NCI-H748 treated with DMSO at 0.1 percent for 48 hours (cell line): ENCODE measurements at regions not wholly inside any gene's neighbourhood (a gene's known extent, or its start where the extent isn't known, plus 50 kb on each side); places are given as distances from the start of the nearest gene placed in this dataset.
"Not testable (repeated sequence)": the region's sequence is repeated elsewhere in the genome, so short reads cannot be mapped to it uniquely, and the experiment has no call there.

Experiments
- DNase-seq: peaks from one replicate; lab custom pipeline; 2025; lab: John Stamatoyannopoulos, UW

DNA sequence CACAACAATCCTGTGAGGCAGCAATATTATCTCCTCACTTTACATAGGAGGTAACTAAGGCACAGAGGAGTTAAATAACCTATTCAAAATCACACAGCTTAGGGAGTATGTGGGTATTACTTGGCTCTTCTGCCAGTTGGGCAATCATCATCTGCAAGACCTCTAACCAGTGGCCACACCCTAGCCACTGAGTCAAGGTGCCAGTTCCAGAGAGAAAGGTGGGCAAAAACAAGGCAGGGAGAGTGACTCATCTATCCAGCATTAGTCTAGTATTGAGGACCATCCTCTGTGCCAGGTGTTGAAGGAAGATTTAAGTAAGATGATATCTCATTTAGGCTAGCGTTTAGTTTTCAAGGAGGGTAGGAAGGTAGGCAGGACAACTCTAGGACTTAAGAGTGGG lies 113.9 kb upstream of the EOLA2 start:
- no peak for DNase-seq

DNA sequence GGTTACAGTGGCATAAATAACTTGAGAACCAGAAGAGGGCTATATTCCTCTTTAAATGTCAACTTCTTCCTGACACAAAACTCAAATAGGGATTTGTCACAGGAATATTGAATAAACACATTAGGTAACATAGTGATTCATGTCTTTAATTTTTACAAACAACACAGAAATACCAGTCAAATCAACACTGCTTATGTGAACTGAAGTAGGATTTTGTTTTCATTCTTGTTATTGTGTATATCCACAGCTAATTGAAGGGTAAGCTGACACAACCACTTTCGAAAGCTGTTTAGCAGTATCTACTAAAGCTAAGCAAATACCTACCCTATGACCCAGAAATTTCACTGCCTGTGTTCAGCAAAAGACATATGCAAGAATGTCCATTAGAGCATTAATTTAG lies 120.4 kb upstream of the EOLA2 start:
- no peak for DNase-seq

DNA sequence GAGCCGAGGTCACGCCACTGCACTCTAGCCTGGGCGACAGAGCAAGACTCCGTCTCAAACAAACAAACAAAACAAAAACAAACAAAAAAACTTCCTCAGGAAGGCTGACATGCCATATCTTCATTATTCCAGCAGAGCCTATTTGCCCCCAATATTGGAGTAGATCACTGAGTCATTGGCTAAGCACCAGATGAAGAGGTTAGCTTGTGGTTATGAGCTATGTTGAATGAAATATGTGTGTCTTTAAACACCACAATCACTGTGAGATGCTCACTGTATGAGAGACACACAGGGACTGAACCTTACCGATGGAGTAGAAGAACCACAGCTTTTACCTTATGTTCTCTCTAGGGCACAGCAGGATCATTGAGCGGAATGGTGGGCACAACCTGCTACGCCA lies 122.1 kb upstream of the EOLA2 start:
- DNase-seq = no peak

DNA sequence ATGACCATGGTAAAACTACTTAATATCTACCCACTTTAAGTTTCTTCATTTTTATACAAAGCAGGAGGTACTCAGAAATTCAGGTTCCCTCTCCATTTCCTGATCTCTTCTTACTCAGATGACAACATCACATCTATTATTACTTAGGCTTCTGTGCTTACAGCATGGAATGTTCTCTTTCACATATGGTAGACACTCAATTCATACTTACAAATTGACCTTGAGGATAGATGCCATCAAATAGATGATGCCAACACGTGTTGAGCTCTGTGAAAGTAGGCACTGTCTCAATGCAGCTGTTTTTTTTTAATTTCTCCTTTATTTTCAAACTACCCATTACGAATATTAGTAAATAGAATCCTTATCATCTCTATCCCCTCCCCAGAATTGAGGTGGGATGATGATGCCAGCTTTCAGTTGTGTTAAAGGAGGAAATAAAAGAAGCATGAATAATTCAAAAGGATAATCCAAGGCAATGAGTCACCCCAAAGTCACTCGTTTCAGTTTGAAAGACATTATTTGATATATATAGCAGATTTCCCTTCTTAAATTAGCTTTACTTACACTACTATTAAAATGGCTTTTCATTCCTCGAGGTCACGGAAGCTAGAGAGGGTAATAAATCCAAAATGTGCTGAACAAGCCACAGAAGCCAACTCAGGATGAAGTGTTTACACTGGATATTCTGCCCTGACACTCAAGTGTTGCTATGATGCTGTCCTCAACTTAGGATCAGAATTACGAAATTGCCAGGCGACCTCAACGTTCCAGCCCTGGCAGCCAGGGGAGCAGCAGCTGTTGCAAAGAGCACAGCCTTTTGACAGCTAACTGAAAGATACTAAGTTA lies 124.2 kb upstream of the EOLA2 start:
- no peak for DNase-seq

DNA sequence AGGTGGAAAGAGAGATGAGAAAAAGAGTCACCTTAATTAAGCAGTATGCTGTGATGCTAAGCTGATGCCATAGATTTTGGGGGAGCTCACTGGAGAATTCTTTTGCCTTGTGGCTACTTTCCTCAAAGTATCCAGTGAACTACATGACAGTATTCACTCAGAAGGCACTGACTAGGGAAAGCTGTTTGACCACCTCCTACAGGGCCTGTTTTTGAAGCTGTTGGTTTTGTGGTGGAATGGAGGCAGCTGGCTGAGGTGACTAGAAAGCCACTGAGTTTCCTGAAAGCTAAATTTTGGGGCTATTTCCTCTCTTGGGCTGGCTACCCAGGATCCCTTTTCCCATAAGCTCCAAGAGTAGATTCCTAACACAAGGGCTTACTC lies 124.8 kb upstream of the EOLA2 start:
- DNase-seq = no peak

DNA sequence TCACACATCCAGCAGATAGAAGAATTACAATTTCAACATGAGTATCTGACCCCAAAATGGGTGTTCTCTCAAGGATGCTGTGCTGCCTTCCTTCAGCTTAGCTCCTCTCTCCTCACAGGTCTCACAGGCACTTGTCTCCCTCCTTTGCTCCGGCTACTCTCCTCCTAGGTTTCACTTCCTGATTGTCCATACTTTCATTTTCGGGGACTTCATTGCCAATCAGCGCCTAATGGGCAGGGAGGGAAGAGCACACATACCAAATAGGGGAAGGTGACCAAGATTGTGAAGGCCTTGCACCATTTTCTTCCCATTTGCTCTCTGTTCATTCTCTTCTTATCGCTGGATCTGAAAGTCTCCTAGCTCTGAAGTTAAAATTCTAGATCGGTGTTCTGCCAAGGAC lies 125.4 kb upstream of the EOLA2 start:
- DNase-seq = no peak

DNA sequence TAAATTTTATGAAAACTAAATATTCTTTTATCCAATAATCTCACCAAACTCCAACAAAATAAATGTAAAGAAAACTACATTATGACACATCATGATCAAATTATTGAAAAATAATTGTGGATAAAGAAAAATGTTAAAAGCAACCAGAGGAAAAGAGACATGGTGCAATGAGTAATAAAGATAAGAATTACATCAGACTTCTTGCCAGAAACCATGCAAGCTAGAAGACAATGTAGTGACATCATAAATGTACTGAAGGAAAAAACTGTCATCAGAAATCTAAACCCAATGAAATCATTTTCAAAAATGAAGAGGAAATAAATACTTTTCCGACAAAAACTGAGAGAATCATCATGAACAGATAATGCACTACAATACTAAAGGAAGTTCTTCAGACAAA lies 135.9 kb upstream of the EOLA2 start:
- DNase-seq = no peak

DNA sequence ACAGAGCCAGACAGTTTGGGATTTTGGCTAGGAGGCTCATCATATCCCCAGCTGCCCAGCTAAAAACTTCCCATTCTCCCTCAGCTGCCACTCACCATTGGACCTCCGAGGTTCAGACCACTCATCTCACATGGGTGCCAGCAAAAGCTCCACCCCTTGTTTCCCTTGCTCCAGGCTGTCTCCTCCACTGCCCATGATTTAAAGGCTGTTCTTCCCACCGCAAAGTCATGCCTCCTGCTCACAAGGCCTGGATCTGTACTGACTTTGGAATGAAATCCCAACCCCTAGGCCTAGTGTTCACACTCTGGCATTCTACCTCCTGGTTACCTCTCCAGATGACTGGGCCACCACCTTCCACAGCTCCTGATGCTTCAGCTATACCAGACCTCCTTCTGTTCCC lies 142.2 kb upstream of the EOLA2 start:
- no peak for DNase-seq

DNA sequence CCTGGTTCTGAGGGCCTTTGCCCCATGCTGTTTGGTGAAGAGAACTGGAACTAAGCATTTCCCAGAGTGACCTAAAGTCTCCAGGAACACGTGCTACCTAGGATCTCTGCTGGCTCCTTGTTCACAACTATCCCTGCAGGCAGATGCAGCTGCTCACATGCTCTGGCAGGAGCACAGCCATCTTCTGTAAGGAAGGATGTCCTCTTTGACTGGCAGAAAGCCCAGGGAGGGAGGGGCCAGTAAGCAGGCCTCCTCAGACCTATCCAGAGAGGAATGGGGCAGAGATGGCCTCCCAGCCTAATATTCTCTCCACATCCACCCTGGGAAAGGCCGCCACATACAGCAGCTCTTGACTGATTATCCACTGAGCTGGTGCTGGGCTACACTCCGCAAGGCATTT lies 142.8 kb upstream of the EOLA2 start:
- DNase-seq = no peak

DNA sequence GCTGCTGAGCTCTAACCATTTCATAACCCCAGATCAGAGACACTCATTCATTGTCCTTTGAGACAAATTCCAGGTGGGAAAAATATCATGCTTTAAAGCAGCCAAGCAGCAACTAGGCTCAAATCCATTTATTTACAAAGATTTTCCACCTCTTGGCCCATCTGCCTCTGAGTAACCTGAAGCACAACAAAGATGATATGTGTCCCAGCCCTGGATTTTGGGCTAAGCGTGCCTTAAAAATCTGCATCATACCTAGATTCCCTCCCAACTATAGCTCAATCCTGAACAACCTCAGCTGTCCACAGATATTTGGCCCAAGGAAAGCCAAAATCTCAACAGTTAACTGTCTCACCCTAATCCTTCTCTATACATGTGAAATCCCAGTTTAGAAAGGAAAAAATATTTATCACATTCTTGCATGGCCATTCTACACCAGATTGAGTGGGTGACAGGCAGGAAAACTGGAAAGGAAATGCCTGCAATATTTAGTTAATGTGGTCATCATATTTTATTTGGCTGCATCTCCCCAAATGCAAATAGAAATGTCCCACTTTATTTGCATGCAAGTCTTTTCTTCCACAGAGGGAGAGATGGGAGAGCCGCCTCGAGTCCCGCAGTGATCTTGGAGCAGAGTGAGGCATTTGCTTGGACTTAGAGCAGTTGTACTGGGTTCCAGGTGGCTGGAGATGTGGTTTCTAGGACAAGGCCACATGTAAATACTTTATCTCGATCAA lies 146.4 kb upstream of the EOLA2 start:
- no peak for DNase-seq

DNA sequence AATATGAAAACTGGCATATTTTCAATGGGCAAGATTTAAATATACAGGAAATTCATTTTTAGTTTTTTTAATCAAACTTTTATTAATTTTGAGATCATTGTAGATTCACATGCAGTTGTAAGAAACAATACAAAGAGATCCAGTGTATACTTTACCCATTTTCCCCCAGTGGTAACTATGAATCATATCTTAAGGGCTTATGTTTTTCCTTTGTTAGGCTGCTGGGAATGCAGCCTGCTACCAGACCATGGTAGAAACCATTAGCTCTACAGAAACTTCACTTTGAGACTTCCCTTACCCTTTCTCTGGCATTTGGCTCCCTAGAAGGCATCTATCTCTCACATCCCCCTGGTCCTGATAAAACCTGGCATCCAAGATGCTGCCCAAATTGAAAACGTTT lies 147.6 kb upstream of the EOLA2 start:
- no peak for DNase-seq

DNA sequence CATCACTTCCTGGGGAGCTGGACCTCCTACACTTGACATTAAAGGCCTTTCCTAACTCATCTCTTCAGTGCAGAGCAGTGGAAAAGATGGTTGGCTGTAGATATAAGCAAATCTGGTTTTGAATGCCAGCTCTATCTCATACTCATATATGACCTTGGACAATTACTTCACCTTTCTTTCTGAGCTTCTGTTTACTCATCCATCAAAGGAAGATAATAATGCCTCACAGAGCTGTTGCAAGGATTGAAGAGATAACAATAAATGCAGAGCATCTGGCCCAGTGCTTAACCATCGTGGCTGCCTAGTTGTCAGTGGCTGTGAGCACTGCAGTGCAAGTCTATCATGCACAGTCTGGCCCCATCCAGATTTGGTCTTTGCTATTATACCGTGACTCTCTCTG lies 148.1 kb upstream of the EOLA2 start:
- no peak for DNase-seq

DNA sequence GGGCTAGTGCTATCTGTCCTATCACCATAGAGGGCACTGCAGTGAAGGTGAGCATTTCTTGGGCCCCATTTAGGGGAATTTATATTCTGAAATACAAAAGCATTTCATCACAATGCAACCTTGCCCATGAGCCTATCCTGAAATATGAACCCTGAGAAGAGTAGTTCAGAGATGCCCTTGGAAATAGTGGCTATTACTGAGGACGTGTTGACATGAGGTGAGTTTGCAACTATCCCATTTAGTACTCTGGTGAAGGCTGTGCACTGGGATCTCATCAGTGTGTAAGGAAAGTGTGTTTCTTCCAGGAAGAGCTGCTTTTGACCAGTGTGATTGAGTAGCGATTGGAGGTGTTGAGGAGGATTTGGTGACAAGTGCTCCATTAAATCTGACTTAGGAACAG lies 149.3 kb upstream of the EOLA2 start:
- no peak for DNase-seq

DNA sequence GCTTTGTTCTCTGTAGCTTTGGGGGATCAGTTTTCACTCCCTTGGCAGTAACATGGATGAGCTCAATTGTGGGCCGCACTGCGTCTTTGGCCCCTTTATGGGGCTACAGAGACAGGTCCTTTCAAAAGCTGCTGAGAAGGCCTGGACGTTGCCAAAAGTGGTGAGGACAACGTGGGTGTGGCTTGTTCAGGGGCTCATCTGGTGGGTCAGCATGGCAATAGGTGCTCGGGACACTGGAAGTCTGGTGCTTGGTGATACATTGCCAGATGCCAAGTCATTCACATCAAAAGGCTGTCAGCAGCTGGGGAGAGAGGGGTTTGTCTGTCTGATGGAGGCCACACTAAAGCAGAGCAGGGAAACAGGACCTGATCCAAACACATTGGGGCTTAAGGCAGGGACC lies 149.8 kb upstream of the EOLA2 start:
- no peak for DNase-seq

DNA sequence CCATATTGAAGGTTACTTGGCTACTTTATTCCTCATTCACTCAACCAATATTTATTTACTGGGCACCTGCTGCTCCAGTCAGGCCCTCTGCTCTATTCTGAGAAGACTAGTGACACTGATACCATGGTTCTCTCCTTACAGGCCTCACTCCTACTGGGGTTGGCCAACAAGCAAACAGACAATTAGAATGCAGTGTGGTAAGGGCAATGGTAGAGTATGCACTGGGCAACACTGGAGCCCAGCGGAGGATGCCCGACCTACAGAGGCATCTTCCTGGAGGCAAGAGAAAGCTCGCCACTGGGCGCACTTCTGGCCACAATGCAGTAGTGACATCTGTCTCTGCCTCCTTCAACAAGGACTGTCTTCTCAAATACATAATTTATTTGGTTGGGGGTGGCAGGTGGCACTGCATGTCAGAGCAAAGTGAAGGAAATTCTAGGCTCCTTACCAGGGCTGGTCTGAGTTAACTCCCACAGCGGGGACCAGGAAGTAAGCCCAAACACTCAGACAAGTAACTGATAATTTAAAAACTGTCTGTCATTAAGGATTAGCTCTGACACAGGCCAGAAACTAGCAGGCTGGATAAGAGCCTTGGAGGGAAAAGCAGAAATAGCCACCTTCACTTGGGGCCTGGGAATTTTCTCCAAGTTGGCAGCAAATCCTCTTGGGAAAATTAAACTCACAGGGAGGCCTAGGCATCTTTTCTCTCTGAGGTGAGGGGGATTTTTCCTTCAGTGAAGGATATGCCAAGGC lies 150.7 kb upstream of the EOLA2 start:
- DNase-seq = no peak

DNA sequence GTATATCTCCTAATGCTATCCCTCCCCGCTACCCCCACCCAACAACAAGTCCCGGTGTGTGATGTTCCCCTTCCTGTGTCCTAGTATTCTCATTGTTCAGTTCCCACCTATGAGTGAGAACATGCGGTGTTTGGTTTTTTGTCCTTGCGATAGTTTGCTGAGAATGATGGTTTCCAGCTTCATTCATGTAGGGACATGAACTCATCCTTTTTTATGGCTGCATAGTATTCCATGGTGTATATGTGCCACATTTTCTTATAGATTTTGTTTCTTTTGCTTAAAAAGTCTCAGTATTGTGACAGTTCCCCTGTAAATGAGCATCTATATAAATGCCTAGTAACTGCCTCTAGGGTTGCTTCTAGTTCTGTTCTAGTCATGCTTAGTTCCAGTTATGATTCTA lies 153.0 kb upstream of the EOLA2 start:
- not testable (repeated sequence) for DNase-seq

DNA sequence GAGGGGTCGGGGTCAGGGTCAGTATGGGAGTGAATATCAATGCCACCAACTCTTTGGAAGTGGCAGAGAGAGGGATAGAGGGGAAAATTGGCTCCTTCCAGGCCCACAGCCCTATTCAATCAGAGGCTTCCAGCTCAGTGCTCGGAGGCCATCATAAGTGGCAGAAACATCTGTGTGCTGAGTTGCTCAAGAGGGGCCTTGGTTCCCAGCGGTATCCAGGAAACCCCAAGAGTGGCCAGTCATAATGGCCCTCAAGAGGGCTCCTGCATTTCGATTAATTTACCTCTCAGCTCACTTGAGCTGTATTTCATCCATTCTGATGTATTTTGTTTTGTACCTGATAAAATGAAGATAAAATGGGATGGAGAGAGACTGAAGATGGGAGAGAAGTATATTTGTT lies 154.3 kb upstream of the EOLA2 start:
- DNase-seq = no peak

DNA sequence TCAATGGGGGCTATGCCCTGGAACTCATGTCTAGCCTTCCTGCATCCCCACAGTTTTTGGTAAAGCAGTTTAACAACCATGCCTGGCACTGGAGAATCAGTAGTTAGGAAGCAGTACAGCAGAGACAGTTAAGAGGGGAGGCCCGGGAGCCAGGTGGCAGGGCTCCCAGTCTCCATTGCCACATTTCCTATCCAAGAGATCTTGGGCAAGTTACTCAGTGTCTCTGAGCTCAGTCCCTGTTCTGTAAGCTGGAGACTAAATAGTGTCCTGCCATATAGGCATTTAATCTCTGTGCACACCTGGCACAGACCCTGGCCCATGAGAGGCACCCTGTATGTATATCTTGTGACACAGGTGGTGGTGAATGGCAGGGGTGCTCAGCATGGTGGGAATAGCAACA lies 156.1 kb upstream of the EOLA2 start:
- DNase-seq = no peak

DNA sequence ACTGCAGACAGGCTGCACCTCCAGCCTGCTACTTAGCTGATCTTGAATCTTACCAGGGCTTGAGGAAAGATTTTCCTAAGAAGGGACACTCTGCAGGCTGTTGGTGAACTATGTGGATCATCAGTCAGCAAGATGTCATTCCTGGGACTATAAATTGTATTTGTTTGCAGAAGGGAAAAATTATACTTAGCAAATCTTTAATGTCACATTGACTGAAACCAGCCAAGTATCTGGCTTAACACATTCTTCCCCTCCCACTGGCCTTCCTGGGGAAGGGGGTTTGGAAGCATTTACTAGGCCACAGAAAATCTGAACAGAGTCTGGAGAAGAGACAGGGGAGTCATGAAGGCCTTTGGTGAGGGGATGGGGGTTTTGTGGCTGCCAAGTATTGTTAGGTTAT lies 156.7 kb upstream of the EOLA2 start:
- DNase-seq = no peak

DNA sequence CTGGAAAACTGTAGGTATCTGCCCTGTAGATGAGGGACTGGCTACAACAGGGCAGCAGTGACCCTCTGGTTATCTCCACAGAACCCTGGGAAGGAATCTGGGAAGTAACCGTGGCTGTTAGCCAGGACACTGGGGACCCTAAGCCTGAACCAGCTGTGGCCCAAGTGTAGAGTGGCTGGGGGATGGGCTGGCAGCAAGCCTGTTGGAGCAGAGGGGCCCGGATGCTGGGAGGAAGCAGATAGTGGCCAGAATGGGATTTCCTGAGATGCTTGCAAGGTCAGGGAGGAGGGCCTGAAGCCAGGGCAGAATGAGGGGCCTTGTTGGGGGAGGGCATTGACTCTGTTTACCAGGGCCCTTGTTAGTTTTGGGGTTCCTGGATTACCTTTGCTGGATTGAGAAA lies 161.0 kb upstream of the EOLA2 start:
- no peak for DNase-seq

DNA sequence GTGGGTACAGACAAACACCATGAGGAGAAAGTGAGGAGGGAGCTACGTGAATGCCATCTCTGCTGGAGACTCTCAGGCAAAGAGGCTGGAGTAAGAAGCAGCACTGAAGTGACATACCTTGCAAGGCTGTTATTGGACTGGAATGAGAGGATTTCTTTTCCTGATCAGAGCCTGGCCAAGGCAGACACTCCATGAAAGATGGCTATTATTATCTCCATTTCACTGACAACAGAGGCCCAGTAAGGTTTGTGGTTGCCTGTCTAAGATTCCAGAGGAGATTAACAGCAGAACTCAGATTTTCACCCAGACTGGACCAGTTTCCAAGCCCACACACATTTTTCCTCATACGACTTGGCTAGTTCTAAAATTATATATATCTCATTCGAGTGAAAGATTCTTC lies 162.0 kb upstream of the EOLA2 start:
- DNase-seq = no peak

DNA sequence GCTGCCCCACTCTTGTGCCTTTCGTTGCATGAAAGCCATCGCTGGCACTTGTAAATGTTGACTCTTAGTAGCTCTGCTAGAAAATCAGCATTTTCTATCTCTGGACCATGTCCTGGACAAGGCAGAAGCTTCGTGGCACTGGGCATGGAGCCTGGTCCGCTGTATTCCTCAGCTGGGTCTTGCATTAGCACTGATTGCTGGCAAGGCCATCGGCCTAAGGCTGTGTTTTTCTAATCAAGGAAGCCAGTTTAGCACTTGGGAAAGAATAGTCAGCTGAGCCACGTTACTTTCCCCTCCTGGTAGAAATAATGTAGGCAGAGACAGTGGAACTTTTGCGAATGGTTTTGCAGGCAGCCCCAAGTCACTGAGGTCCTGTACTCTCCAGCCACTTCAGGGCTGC lies 180.2 kb upstream of the EOLA2 start:
- no peak for DNase-seq

DNA sequence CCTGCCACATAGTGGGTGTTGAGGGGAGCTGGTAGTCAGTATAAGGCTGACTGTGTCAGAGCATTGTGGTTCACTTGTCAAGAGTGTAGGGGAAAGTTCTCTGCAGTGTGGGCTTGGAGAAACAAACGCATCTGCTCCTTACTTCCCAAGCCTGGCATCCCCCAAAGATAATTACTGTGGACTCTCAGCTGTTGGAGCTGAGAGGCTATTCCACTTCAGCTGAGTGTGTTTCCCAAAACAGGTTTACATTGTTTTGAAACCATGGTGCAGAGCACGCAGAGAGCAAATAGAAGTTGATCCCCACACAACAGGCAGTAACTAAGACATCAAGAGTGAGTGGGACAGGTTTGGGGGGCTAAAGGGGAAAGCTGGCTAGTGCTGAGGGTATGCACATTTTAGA lies 181.0 kb upstream of the EOLA2 start:
- DNase-seq = no peak
